ENCODE measurements at regions not wholly inside any gene's neighbourhood (a gene's known extent, or its start where the extent isn't known, plus 50 kb on each side); places are given as distances from the start of the nearest gene placed in this dataset.
A peak's percentile ranks its signal among the peaks of the same experiment; 100 is the strongest.
"Not testable (repeated sequence)": the region's sequence is repeated elsewhere in the genome, so short reads cannot be mapped to it uniquely, and the experiment has no call there.

DNA sequence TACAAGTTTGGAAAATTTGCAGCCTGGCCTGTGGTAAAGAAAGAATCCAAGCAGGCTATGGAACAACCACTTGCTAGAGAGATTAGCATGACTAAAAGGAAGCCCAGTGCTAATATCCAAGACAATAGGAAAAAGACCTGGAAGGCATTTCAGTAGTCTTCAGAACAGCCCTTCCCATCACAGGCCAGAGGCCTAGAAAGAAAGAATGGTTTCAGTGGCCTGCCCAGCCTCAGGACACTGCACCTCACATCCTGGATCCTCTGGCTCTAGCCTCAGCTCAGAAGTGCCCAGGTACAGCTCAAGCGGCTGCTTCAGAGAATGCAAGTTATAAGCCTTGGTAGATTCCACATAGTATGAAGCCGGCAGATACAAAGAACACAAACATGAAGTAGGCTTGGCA is 449.8 kb upstream of the AR start:
- no peak overlapping the region for H3K27ac ChIP-seq

DNA sequence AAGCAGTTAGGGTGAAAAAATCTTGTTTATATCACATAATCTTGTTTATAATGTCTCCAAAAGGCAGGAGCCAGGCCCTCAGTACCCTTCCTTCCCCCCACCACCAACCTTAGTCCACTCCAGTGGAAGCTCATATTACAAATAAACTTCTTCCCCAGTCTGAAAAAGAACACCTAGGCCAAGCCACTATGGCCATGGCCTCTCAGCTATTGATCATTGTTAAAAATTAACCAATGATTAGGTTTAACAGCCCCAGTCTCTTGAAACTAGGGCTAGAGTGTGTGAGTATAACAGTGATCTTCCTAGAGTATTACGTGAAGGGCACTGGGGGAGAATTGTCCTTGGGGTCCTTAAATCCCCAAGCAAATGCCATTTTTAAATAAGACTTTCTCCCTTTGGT is 411.9 kb upstream of the EDA2R start:
- TF ChIP-seq, protein P1, sequence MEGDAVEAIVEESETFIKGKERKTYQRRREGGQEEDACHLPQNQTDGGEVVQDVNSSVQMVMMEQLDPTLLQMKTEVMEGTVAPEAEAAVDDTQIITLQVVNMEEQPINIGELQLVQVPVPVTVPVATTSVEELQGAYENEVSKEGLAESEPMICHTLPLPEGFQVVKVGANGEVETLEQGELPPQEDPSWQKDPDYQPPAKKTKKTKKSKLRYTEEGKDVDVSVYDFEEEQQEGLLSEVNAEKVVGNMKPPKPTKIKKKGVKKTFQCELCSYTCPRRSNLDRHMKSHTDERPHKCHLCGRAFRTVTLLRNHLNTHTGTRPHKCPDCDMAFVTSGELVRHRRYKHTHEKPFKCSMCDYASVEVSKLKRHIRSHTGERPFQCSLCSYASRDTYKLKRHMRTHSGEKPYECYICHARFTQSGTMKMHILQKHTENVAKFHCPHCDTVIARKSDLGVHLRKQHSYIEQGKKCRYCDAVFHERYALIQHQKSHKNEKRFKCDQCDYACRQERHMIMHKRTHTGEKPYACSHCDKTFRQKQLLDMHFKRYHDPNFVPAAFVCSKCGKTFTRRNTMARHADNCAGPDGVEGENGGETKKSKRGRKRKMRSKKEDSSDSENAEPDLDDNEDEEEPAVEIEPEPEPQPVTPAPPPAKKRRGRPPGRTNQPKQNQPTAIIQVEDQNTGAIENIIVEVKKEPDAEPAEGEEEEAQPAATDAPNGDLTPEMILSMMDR (IDR thresholded peaks at IDR 0.05): no peak
- no peak for TF ChIP-seq ZFX (IDR thresholded peaks at IDR 0.05; ENCODE audit: borderline replicate concordance)

More for the DNA sequence above, 449.8 kb upstream of the AR start:
- no peak for TF ChIP-seq ZFX (IDR thresholded peaks at IDR 0.05; ENCODE audit: borderline replicate concordance)
- TF ChIP-seq, protein P1 (IDR thresholded peaks at IDR 0.05): no peak

DNA sequence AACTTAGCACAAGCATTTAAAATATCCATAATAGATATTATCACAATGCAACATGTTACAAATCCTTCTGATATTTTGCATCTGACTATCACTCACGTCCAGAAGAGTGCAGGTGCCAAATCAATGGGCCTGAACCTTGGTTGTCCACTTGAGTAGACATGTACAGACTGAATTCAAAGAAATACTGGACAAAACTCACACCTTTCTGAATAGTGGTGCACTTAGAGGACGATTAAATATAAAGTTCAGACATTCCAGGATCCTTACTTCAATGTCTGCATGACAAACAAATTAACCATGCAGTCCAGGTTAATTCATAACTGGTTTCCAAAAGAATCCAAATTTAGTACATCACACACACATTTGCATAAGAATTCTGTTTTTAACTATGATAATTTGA is 406.0 kb upstream of the EDA2R start:
- TF ChIP-seq, protein P1 (IDR thresholded peaks at IDR 0.05): no peak
- TF ChIP-seq ZFX (IDR thresholded peaks at IDR 0.05; ENCODE audit: borderline replicate concordance): no peak

More for the DNA sequence above, 411.9 kb upstream of the EDA2R start:
- H3K27ac ChIP-seq: no peak overlapping the region

GRCh38 chrX:67044029-67044653 is 405.3 kb upstream of the EDA2R start:
- H3K27ac ChIP-seq: peak overlapping the region; percentile 88
- TF ChIP-seq, protein P1 (IDR thresholded peaks at IDR 0.05): no peak
- TF ChIP-seq ZFX (IDR thresholded peaks at IDR 0.05; ENCODE audit: borderline replicate concordance): no peak

More for the DNA sequence above, 406.0 kb upstream of the EDA2R start:
- H3K27ac ChIP-seq: peak overlapping the region; percentile 88

- no peak overlapping the region for H3K27ac ChIP-seq
- TF ChIP-seq, protein P1 (IDR thresholded peaks at IDR 0.05): no peak
- no peak for TF ChIP-seq ZFX (IDR thresholded peaks at IDR 0.05; ENCODE audit: borderline replicate concordance)
These were observed 365.6 kb upstream of the EDA2R start for GRCh38 chrX:67004451-67004850.

GRCh38 chrX:66994729-66995128 is 355.9 kb upstream of the EDA2R start:
- H3K27ac ChIP-seq: no peak overlapping the region
- TF ChIP-seq ZFX (IDR thresholded peaks at IDR 0.05; ENCODE audit: borderline replicate concordance): no peak
- TF ChIP-seq, protein P1 (IDR thresholded peaks at IDR 0.05): no peak

DNA sequence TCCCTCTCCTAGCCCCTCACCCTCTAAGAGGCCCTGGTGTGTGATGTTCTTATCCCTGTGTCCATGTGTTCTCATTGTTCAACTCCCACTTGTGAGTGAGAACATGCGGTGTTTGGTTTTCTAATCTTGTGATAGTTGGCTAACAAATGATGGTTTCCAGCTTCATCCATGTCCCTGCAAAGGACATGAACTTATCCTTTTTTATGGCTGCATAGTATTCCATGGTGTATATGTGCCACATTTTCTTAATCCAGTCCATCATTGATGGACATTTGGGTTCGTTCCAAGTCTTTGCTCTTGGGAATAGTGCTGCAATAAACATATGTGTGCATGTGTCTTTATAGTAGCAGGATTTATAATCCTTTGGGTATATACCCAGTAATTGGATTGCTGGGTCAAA is 353.2 kb upstream of the EDA2R start:
- not testable (repeated sequence) for H3K27ac ChIP-seq

DNA sequence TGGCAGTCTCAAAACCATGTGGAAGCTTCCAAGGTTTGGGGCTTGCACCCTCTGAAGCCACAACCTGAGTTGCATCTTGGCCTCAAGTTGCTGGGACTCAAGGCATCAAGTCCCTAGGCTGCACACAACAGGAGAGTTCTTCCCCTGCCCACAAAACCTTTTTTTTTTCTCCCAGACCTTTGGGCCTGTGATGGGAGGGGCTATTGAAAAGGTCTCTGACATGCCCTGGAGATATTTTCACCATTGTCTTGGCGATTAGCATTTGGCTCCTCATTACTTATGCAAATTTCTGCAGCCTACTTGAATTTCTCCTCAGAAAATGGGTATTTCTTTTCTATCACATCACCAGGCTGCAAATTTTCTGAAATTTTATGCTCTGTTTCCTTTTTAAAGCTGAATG is 349.5 kb upstream of the EDA2R start:
- TF ChIP-seq, protein P1 (IDR thresholded peaks at IDR 0.05): no peak
- no peak for TF ChIP-seq ZFX (IDR thresholded peaks at IDR 0.05; ENCODE audit: borderline replicate concordance)
- H3K27ac ChIP-seq: no peak overlapping the region
